Mesendoderm (in vitro differentiated cells): ENCODE measurements at regions not wholly inside any gene's neighbourhood (a gene's known extent, or its start where the extent isn't known, plus 50 kb on each side); places are given as distances from the start of the nearest gene placed in this dataset.

Source experiments
- DNase-seq: peaks from one replicate; pipeline ENCODE4 v3.0.0; 2013
- H2AK5ac ChIP-seq: 2 replicates; pipeline ENCODE4 v1.6.1; 2013; ENCODE audit warnings: low read length, inconsistent platforms
- H2BK120ac ChIP-seq: 2 replicates; pipeline ENCODE4 v1.6.1; 2013; ENCODE audit warnings: low read depth, mild to moderate bottlenecking, low read length, moderate library complexity, mixed read lengths
- H2BK15ac ChIP-seq: replicated peaks from 2 replicates; pipeline ENCODE4 v1.6.1; 2013; ENCODE audit warnings: low read depth, mild to moderate bottlenecking, moderate library complexity
- H2BK5ac ChIP-seq: 2 replicates; pipeline ENCODE4 v1.6.1; 2013; ENCODE audit warnings: low read length, inconsistent platforms
- H3K18ac ChIP-seq: 2 replicates; pipeline ENCODE4 v1.6.1; 2013; ENCODE audit warnings: mild to moderate bottlenecking, low read length, mixed read lengths
- H3K23ac ChIP-seq: one replicate; pipeline ENCODE4 v1.6.1; 2013; ENCODE audit warnings: low read length
- H3K27ac ChIP-seq: 2 replicates; pipeline ENCODE4 v1.5.1; 2013; ENCODE audit warnings: low read depth, mild to moderate bottlenecking, inconsistent platforms, low read length, moderate library complexity
- H3K27me3 ChIP-seq: 2 replicates; pipeline ENCODE4 v1.6.1; 2013; ENCODE audit warnings: low read length, control low read depth, mild to moderate bottlenecking, inconsistent platforms; ENCODE audit not compliant: insufficient read depth, poor library complexity
- H3K36me3 ChIP-seq: 2 replicates; pipeline ENCODE4 v1.6.1; 2013; ENCODE audit warnings: low read length, inconsistent platforms; ENCODE audit not compliant: control insufficient read depth, insufficient read depth
- H3K4ac ChIP-seq: one replicate; pipeline ENCODE4 v1.6.1; 2013; ENCODE audit warnings: low read depth, mild to moderate bottlenecking, low read length, moderate library complexity
- H3K4me1 ChIP-seq: 2 replicates; pipeline ENCODE4 v1.6.1; 2013; ENCODE audit warnings: low read depth, low read length, inconsistent platforms; ENCODE audit not compliant: control insufficient read depth
- H3K4me2 ChIP-seq: 2 replicates; pipeline ENCODE4 v1.6.1; 2013; ENCODE audit warnings: low read length
- H3K4me3 ChIP-seq: 2 replicates; pipeline ENCODE4 v1.5.1; 2013; ENCODE audit warnings: mild to moderate bottlenecking, low read length
- H3K56ac ChIP-seq: one replicate; pipeline ENCODE4 v1.6.1; 2013; ENCODE audit warnings: low read length
- H3K79me1 ChIP-seq: 2 replicates; pipeline ENCODE4 v1.6.1; 2013; ENCODE audit warnings: low read length, inconsistent platforms
- H3K79me2 ChIP-seq: 2 replicates; pipeline ENCODE4 v1.6.1; 2013; ENCODE audit warnings: mild to moderate bottlenecking, low read length; ENCODE audit not compliant: control insufficient read depth, insufficient read depth
- H3K9ac ChIP-seq: 2 replicates; pipeline ENCODE4 v1.6.1; 2013; ENCODE audit warnings: low read length, inconsistent platforms
- H4K5ac ChIP-seq: one replicate; pipeline ENCODE4 v1.6.1; 2013; ENCODE audit warnings: low read length
- H4K8ac ChIP-seq: one replicate; pipeline ENCODE4 v1.6.1; 2013; ENCODE audit warnings: low read depth, mild to moderate bottlenecking, control low read depth, low read length, moderate library complexity
- WGBS: extraction: QIAGEN DNeasy Blood & Tissue Kit; methylation state at CpG from one replicate; pipeline ENCODE4 v1.1.7; 2013; ENCODE audit warnings: low lambda C conversion rate, missing lambda C conversion rate; ENCODE audit not compliant: insufficient coverage; ENCODE audit errors: extremely low coverage; 5-methylcytosine and 5-hydroxymethylcytosine counted together

GRCh38 chr6:163691049-163691448 lies 276.5 kb downstream of the QKI start:
- H3K27me3 ChIP-seq = no peaks in the 10 kb centered on the region
- no peak for DNase-seq
- no peak overlapping the region for H3K4ac ChIP-seq
- WGBS = no CpG with 5 or more reads among the region's 8 CpGs
- H3K56ac ChIP-seq = no peak overlapping the region
- no peak overlapping the region for H3K4me2 ChIP-seq
- no peaks in the 10 kb centered on the region for H3K79me1 ChIP-seq
- no peak overlapping the region for H3K18ac ChIP-seq
- H3K9ac ChIP-seq = no peak overlapping the region
- H2BK120ac ChIP-seq = no peak overlapping the region
- H3K79me2 ChIP-seq = no peaks in the 10 kb centered on the region
- H3K4me1 ChIP-seq = no peaks in the 10 kb centered on the region
- H4K5ac ChIP-seq = no peak overlapping the region
- H3K36me3 ChIP-seq = no peaks in the 10 kb centered on the region
- H2BK5ac ChIP-seq = no peak overlapping the region
- H3K23ac ChIP-seq = no peak overlapping the region
- H3K4me3 ChIP-seq = no peak overlapping the region
- H3K27ac ChIP-seq = no peak overlapping the region
- no peak overlapping the region for H2AK5ac ChIP-seq
- no peak overlapping the region for H4K8ac ChIP-seq
- no peak overlapping the region for H2BK15ac ChIP-seq

DNA sequence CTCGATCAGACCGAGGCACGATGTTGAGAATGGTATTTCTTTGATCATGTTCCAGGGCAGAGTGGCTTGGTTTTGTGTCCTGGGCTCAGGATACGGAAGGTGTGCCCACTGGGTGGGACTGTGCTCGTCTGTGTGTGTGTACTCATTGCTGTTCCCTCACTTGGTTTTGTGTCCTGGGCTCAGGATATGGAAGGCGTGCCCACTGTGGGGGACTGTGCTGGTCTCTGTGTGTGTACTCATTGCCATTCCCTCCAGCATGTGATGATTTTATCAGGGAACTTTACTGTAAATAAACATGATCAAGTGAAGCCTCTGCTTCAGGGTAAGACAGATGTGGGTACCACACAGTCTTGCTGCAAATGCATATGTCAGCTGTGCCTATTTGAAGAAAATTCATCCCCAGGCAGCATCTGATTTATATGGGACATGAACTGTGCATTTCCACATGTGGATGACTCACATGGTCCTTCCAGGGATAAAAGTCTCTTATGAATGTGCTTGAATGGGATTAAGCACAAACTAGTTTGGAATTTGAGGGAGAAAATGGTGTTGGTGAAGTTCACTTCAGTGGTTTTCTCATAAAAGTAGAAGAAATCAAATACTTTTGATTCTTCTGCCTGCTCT lies 274.3 kb downstream of the QKI start:
- Histone ChIP-seq H3K27ac (no peak overlapping the region), H3K56ac (no peak overlapping the region), H4K5ac (no peak overlapping the region), H2BK15ac (no peak overlapping the region), H3K79me1 (no peaks in the 10 kb centered on the region), H3K4me2 (no peak overlapping the region), H3K27me3 (no peaks in the 10 kb centered on the region), H3K36me3 (no peaks in the 10 kb centered on the region), H4K8ac (no peak overlapping the region), H3K4ac (no peak overlapping the region), H2BK120ac (no peak overlapping the region), H3K4me3 (no peak overlapping the region), H3K79me2 (no peaks in the 10 kb centered on the region), H3K9ac (no peak overlapping the region), H3K18ac (no peak overlapping the region), H3K23ac (no peak overlapping the region), H2AK5ac (no peak overlapping the region), H2BK5ac (no peak overlapping the region), H3K4me1 (no peaks in the 10 kb centered on the region)
- DNase-seq = no peak
- WGBS = no CpG with 5 or more reads among the region's 6 CpGs

DNA sequence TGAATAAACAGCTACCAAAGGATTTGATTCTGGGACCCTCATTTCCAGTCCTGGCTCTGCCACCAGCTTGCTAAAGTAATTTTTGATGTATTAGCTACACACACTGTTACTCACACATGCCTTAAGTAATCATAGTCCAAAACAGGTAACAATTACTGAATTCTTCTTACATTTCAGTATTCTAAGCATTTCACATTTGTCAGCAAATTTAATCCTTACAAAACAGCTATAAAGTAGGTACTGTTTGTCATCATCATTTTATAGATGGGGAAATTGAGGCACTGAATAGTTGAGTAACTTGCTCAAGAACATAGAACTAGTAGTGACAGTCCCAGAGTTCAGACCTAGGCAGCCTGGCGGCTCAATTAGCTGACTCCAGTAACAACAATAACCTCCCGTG lies 272.6 kb downstream of the QKI start:
- H3K4me2 ChIP-seq = no peak overlapping the region
- H2BK5ac ChIP-seq = no peak overlapping the region
- H3K4ac ChIP-seq = no peak overlapping the region
- no peak for DNase-seq
- H3K23ac ChIP-seq = no peak overlapping the region
- no peak overlapping the region for H3K56ac ChIP-seq
- H3K4me1 ChIP-seq = no peaks in the 10 kb centered on the region
- no peaks in the 10 kb centered on the region for H3K27me3 ChIP-seq
- H3K4me3 ChIP-seq = no peak overlapping the region
- H3K18ac ChIP-seq = no peak overlapping the region
- H2AK5ac ChIP-seq = no peak overlapping the region
- no peak overlapping the region for H2BK120ac ChIP-seq
- no peaks in the 10 kb centered on the region for H3K79me2 ChIP-seq
- H4K8ac ChIP-seq = no peak overlapping the region
- no peaks in the 10 kb centered on the region for H3K36me3 ChIP-seq
- no peak overlapping the region for H2BK15ac ChIP-seq
- H3K79me1 ChIP-seq = no peaks in the 10 kb centered on the region
- H3K9ac ChIP-seq = no peak overlapping the region
- WGBS = no CpG with 5 or more reads among the region's 2 CpGs
- no peak overlapping the region for H3K27ac ChIP-seq
- H4K5ac ChIP-seq = no peak overlapping the region

DNA sequence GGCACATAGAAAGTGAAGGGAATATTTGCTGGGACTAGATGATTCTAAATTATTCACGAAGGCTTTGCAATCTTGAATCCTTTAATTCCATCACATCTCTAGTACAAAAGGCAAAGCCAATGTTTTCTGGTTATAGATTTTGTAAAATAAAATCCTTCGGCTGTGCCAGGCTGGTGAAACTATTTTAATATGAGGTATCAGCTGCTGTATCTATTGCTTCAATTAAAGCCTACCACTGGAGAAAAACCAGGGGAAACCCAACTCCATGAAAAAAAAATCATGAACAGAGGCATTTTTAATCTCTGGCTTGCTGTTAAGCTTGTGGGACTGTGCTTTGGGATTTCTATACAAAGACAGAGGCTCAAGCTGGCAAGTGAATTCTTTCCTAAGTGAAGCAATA lies 271.8 kb downstream of the QKI start:
- Histone ChIP-seq H2BK15ac (no peak overlapping the region), H3K18ac (no peak overlapping the region)
- DNase-seq = no peak

GRCh38 chr6:163683105-163683622 lies 268.6 kb downstream of the QKI start:
- no CpG with 5 or more reads among the region's 1 CpG for WGBS
- H3K18ac ChIP-seq = no peak overlapping the region

More for the DNA sequence above, 271.8 kb downstream of the QKI start:
- WGBS = no CpG with 5 or more reads among the region's 2 CpGs
- no peak overlapping the region for H3K4me3 ChIP-seq
- no peak overlapping the region for H3K27ac ChIP-seq
- no peaks in the 10 kb centered on the region for H3K36me3 ChIP-seq
- no peaks in the 10 kb centered on the region for H3K27me3 ChIP-seq
- H4K5ac ChIP-seq = no peak overlapping the region
- H3K4me1 ChIP-seq = no peaks in the 10 kb centered on the region
- H3K79me1 ChIP-seq = no peaks in the 10 kb centered on the region
- H2BK120ac ChIP-seq = no peak overlapping the region
- no peak overlapping the region for H4K8ac ChIP-seq
- no peak overlapping the region for H3K56ac ChIP-seq
- no peak overlapping the region for H3K9ac ChIP-seq
- no peak overlapping the region for H3K4me2 ChIP-seq
- H2AK5ac ChIP-seq = no peak overlapping the region
- H3K23ac ChIP-seq = no peak overlapping the region
- H2BK5ac ChIP-seq = no peak overlapping the region
- no peak overlapping the region for H3K4ac ChIP-seq
- no peaks in the 10 kb centered on the region for H3K79me2 ChIP-seq

DNA sequence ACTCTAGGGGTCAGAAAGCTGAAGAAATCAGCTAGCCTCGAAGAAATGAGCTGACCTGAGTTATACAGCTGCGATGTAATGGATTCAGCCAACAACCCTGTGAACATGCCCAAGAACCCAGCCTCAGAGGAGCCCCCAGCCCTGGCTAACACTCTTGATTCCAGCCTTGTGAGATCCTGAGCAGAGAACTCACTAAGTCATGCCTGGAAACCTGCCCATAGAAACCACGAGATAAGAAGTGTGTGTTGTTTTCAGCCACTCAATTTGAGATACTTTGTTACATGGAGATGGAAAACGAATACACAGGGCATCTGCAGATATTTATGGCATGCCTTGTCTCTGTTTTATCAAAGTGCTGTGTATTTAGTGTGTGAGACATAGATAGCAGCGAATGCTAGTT lies 265.2 kb downstream of the QKI start:
- Histone ChIP-seq H3K23ac (no peak overlapping the region), H3K9ac (no peak overlapping the region), H4K5ac (no peak overlapping the region), H3K79me2 (no peaks in the 10 kb centered on the region), H2BK15ac (no peak overlapping the region), H2AK5ac (no peak overlapping the region), H2BK120ac (no peak overlapping the region), H3K4me2 (no peak overlapping the region), H3K27me3 (no peaks in the 10 kb centered on the region), H3K36me3 (no peaks in the 10 kb centered on the region), H2BK5ac (no peak overlapping the region), H3K56ac (no peak overlapping the region), H3K4ac (no peak overlapping the region), H3K4me3 (no peak overlapping the region), H3K79me1 (no peaks in the 10 kb centered on the region), H3K18ac (no peak overlapping the region), H3K4me1 (no peaks in the 10 kb centered on the region), H3K27ac (no peak overlapping the region), H4K8ac (no peak overlapping the region)
- no peak for DNase-seq
- WGBS = no CpG with 5 or more reads among the region's 5 CpGs

More at GRCh38 chr6:163683105-163683622, 268.6 kb downstream of the QKI start:
- no peak overlapping the region for H2BK5ac ChIP-seq
- H2AK5ac ChIP-seq = no peak overlapping the region
- H3K79me1 ChIP-seq = no peaks in the 10 kb centered on the region
- H3K27me3 ChIP-seq = no peaks in the 10 kb centered on the region
- H3K79me2 ChIP-seq = no peaks in the 10 kb centered on the region
- H3K56ac ChIP-seq = no peak overlapping the region
- H3K23ac ChIP-seq = no peak overlapping the region
- H3K4me1 ChIP-seq = no peaks in the 10 kb centered on the region
- no peak overlapping the region for H3K4me2 ChIP-seq
- DNase-seq = no peak
- no peak overlapping the region for H3K9ac ChIP-seq
- no peak overlapping the region for H2BK120ac ChIP-seq
- no peaks in the 10 kb centered on the region for H3K36me3 ChIP-seq
- H3K27ac ChIP-seq = no peak overlapping the region
- no peak overlapping the region for H2BK15ac ChIP-seq
- no peak overlapping the region for H4K5ac ChIP-seq
- H3K4ac ChIP-seq = no peak overlapping the region
- no peak overlapping the region for H3K4me3 ChIP-seq
- H4K8ac ChIP-seq = no peak overlapping the region
